COLO829 (cell line): ENCODE measurements at regions not wholly inside any gene's neighbourhood (a gene's known extent, or its start where the extent isn't known, plus 50 kb on each side); places are given as distances from the start of the nearest gene placed in this dataset.
"Not testable (repeated sequence)": the region's sequence is repeated elsewhere in the genome, so short reads cannot be mapped to it uniquely, and the experiment has no call there.

Source experiments
- DNase-seq: peaks from one replicate; pipeline ENCODE4 v3.0.0; 2012; ENCODE audit warnings: low spot score

DNA sequence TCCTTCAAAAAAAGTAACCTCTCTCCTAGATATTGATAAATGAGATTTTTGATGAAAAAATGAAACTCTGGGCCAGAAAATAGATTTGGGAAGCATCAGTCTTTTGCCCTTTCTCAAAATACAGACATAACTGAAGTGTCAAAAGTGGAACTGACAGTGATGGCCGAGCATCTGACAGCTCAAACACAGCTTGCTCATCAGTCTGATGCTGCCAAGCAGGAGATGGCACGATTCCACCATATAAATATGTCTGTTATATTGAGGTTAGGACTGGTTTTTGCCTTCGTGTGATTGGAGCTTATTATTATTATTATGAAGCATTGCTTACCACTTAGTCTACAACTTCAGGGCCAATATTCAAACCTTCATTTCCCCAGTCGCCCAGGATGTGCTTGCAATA is 152.6 kb upstream of the EPHA3 start:
- no peak for DNase-seq

GRCh38 chr3:88955274-88955673 is 152.1 kb upstream of the EPHA3 start:
- DNase-seq = no peak

- DNase-seq = peak; percentile 57
Measured at GRCh38 chr3:88957711-88958439, 149.5 kb upstream of the EPHA3 start.

GRCh38 chr3:88960019-88960418 is 147.4 kb upstream of the EPHA3 start:
- no peak for DNase-seq

- DNase-seq = no peak
Measured at GRCh38 chr3:88963003-88963402, 144.4 kb upstream of the EPHA3 start.

- DNase-seq = no peak
Measured at GRCh38 chr3:88979760-88980159, 127.7 kb upstream of the EPHA3 start.

DNA sequence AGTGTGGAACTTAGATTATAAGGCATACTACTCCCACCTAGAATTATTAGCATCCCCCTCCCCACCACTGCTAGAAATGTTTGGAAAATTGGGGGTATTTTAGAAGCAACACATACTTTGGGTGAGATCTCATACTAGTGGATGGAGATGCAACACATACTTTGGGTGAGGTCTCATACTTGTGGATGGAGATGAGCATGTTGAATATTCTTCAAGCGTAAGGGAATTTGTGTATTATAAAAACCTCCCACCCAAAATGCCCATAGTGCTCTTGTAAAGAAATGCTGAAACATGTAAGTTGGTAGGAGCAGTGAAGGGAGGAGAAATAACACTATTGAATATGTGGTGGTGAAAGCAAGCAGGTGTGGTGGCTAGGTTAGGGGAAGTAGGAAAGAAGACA is 124.0 kb upstream of the EPHA3 start:
- DNase-seq = no peak

- DNase-seq = no peak
Measured at GRCh38 chr3:88984256-88984655, 123.2 kb upstream of the EPHA3 start.

GRCh38 chr3:88984832-88985231 is 122.6 kb upstream of the EPHA3 start:
- no peak for DNase-seq

- DNase-seq = no peak
Measured at GRCh38 chr3:88985491-88985890, 121.9 kb upstream of the EPHA3 start.

DNA sequence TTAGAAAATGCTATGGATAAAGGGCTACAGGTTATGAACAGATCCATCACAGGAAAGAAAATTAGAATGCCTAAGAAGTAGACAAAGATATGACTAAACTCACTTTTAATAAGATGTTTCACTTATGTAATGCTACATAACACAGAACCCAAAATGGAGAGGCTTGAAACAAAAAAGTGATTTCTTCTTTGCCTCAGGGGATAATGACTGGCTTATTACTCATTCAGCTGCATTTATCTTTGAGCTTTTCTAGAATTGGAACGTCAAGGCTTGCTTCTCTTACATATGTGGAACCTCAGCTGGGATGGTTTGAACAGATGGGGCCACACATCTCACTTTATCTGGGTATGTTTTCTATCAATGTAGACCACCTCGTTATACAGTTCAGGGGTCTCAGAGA is 120.6 kb upstream of the EPHA3 start:
- peak; percentile 74 for DNase-seq

DNA sequence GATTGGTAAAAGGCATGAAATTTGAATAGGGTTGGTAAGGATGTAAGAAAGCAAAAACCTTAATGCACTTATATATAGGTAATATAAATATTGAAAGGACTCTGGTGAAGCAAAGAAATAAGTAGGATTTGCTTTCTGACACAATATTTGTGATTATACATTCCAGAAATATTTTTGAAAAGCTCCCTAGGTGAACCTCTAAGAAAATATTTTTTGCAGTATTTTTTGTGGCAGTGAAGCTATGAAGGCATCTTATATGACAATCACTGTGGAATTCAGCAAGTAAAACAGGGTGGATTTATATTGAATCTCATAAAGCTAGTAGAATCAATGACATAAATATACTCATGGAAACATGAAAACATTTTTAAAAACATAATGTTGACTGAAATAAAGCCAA is 119.6 kb upstream of the EPHA3 start:
- no peak for DNase-seq

DNA sequence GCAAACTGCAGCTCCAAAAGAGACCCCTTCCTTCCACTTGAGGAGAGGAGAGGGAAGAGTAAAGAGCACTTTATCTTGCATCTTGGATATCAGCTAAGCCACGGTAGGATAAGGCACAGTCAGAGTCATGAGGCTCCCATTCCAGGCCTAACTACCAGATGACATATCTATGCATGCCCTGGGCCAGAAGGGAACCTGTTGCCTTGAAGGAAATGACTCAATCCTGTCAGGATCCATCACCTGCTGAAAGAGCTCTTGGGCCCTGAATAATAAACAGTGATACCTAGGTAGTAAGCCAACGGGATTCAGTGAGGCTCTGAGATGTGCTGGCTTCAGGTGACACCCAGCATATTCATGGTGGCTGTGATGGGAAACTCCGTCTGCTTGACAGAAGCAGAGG is 118.5 kb upstream of the EPHA3 start:
- no peak for DNase-seq

DNA sequence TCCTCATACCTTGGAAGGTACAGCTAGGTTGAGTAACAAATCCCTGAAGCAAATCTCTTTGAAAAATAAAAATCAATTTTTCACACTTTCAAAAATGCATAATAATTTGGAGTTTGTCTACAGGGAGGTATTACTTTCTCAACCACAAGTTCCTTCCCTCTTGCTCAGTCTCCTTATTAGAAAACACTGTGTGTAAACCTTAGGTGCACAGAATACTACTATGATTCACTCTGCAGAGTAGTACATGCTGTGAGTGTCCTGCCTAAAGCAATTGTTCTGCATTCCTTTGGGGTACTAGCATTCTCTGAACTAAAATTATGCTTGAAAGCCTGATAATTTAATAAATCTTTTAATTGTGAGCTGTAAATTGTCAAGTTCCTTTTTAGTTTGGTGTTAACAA is 115.9 kb upstream of the EPHA3 start:
- DNase-seq = no peak

- no peak for DNase-seq
Measured at GRCh38 chr3:88996691-88997090, 110.7 kb upstream of the EPHA3 start.

GRCh38 chr3:88997260-88997659 is 110.2 kb upstream of the EPHA3 start:
- DNase-seq = no peak

- DNase-seq = no peak
Measured at GRCh38 chr3:89000886-89001285, 106.5 kb upstream of the EPHA3 start.

DNA sequence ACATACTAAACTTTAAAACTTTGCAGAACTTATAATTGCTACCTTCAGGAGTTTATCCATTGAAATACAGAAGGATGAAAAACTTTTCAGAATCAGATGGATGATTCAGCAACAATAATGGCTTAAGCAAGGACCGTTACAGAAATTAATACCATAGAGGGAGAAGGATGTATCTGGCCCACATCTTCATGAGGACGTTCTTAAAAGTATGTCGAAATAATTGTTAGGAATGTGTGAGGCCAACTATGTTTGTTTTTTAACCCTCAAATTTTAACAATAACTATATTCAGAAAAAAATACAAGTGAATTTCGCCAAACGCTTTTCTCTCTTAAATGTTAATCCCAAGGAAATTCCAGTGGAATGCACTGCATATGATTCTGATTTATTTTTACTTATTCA is 105.2 kb upstream of the EPHA3 start:
- DNase-seq = no peak

DNA sequence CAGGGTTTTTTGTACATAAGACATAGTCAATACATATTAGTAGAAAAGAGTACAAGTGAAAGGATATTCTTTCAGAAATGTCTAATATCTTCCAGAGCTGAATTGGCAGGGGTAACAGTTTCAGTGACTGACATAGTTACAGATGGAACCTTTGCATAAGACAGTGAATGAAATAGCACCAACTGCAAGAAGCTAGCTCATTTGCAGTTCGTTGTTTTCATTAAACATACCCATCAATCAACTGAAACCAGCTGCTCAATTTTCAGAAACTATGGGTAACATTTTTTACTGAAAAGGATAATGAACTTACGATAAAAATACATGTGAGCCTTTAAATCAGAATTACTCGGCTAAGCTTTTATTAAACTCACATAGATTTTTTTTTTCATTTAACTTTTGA is 93.9 kb upstream of the EPHA3 start:
- DNase-seq = no peak

GRCh38 chr3:89017531-89017930 is 89.9 kb upstream of the EPHA3 start:
- no peak for DNase-seq

- peak; percentile 74 for DNase-seq
Measured at GRCh38 chr3:89025185-89025584, 82.2 kb upstream of the EPHA3 start.

DNA sequence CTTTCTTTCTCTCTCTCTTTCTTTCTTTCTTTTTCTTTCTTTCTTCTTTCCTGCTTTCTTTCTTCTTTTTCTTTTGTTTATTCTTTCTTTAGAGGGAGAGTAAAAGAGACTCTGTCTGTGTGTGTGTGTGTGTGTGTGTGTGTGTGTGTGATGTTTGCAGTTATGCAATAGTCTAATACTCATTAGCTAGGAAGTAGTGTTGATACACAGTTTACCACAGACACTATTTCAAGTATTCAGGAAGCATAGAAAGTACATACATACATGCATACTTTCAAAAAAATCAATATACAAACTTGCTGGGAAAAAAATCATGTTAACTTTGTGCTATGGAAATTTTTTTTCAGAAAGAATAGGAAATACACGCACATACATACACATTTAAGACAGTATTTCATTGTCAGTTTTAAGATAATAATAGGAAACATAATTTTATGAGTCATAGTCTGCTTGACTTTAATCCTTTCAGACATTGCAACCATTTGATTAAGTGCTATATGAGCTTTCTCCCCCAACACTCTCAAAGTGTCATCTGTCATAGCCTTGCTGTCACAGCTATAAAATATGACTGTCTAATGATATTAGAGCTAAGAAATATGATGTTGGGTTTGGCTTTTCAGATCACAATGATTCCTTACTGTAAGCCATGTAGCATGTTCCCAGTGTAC is 74.9 kb upstream of the EPHA3 start:
- DNase-seq = no peak

GRCh38 chr3:89034723-89035122 is 72.7 kb upstream of the EPHA3 start:
- DNase-seq = not testable (repeated sequence)

DNA sequence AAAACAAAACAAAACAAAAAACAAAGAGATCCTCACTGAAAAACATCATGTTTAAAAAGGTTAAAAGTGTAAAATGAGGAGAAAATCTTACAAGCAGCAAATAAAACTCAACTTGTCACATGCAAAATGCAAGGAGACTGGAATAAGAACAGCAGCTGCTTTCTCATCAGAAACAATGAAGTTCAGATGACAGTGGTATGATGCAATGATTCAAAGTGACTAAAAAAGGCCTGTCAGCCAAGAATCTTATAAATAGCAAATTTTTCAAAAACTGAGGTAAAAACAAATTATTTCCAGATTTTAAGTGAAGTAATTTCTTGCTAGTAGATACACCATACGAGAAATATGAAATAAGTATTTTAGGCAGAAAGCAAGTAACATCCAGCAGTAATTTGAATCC is 68.6 kb upstream of the EPHA3 start:
- DNase-seq = no peak
